ENCODE measurements at regions not wholly inside any gene's neighbourhood (a gene's known extent, or its start where the extent isn't known, plus 50 kb on each side); places are given as distances from the start of the nearest gene placed in this dataset.

- Histone ChIP-seq H3K9ac (ENCODE audit: low read length) (no peak overlapping the region), H3K36me3 (ENCODE audit: control insufficient read depth, insufficient read depth, low read length) (no peaks in the 10 kb centered on the region), H3K9me3 (ENCODE audit: control insufficient read depth, low read length) (no peaks in the 10 kb centered on the region), H3K27me3 (ENCODE audit: control insufficient read depth, insufficient read depth, low read length) (no peaks in the 10 kb centered on the region), H3K4me3 (ENCODE audit: low read length) (no peak overlapping the region), H3K4me1 (ENCODE audit: control insufficient read depth, insufficient read depth, low read length) (no peaks in the 10 kb centered on the region)
Measured at GRCh38 chr16:72487283-72487682, 315.3 kb upstream of the PMFBP1 start.

DNA sequence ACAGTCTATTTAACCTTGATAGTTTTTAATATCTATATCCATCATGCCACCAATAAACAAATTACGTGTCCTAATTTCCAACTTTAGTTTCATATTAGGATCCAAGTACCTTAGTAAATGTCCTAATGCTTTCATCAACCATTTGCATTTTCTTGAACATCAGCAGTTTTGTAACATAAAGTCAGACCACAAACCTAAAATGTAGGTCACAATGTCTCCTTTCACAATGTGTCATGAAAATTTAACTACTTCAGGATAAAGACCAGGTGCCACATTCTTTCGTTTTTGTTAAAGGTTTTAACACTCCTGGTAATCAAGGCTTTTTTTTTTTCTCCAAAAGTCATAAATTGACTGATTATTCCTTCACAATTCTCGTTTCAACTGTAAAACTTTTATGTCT lies 310.7 kb upstream of the PMFBP1 start:
- Histone ChIP-seq H3K27me3 (ENCODE audit: control insufficient read depth, insufficient read depth, low read length) (no peaks in the 10 kb centered on the region), H3K36me3 (ENCODE audit: control insufficient read depth, insufficient read depth, low read length) (no peaks in the 10 kb centered on the region), H3K9me3 (ENCODE audit: control insufficient read depth, low read length) (no peaks in the 10 kb centered on the region), H3K4me1 (ENCODE audit: control insufficient read depth, insufficient read depth, low read length) (no peaks in the 10 kb centered on the region), H3K4me3 (ENCODE audit: low read length) (no peak overlapping the region), H3K9ac (ENCODE audit: low read length) (no peak overlapping the region)

DNA sequence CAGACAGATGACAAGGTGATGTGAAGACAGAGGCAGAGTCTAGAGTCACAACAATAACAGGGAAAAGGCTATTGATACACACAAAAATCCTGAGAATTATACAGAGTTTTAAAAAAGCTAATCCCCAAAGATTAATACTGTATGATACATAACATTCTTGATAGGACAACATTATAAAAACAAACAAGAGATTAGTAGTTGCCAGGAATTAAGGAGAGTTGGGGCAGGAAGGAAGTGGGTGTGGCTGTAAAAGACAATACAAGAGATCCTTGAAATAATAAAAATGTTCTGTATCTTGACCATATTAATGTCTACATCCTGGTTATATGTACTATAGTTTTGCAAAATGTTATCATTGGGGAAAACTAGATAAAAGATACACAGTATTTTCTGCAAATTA lies 309.5 kb upstream of the PMFBP1 start:
- Histone ChIP-seq H3K36me3 (ENCODE audit: control insufficient read depth, insufficient read depth, low read length) (no peaks in the 10 kb centered on the region), H3K27me3 (ENCODE audit: control insufficient read depth, insufficient read depth, low read length) (no peaks in the 10 kb centered on the region), H3K9ac (ENCODE audit: low read length) (no peak overlapping the region), H3K9me3 (ENCODE audit: control insufficient read depth, low read length) (no peaks in the 10 kb centered on the region), H3K4me1 (ENCODE audit: control insufficient read depth, insufficient read depth, low read length) (no peaks in the 10 kb centered on the region), H3K4me3 (ENCODE audit: low read length) (no peak overlapping the region)

- no peaks in the 10 kb centered on the region for H3K4me1 ChIP-seq (ENCODE audit: control insufficient read depth, insufficient read depth, low read length)
Measured at GRCh38 chr16:72480911-72481310, 309.0 kb upstream of the PMFBP1 start.

DNA sequence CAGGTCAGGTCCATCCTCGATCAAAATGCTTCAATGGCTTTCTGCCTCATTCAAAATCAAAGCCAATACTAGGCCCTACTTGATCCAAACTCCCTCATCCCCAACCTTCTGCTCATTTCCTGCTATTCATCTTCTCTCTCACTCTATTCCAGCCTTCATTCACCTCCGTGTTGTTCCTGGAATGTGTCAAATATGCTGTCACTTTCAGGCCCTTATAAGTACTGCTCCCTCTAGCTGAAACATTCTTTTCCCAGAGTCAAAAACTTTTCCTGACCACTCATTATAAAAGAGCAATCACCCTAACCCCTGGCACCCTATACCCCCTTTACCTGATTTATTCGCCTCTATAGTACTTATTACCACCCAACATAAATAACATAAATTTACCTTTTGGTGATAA lies 303.7 kb upstream of the PMFBP1 start:
- no peak overlapping the region for H3K9ac ChIP-seq (ENCODE audit: low read length)

More at GRCh38 chr16:72480911-72481310, 309.0 kb upstream of the PMFBP1 start:
- Histone ChIP-seq H3K27me3 (ENCODE audit: control insufficient read depth, insufficient read depth, low read length) (no peaks in the 10 kb centered on the region), H3K9me3 (ENCODE audit: control insufficient read depth, low read length) (no peaks in the 10 kb centered on the region), H3K36me3 (ENCODE audit: control insufficient read depth, insufficient read depth, low read length) (no peaks in the 10 kb centered on the region), H3K9ac (ENCODE audit: low read length) (no peak overlapping the region), H3K4me3 (ENCODE audit: low read length) (no peak overlapping the region)

GRCh38 chr16:72474501-72475123 lies 302.7 kb upstream of the PMFBP1 start:
- H3K9ac ChIP-seq (ENCODE audit: low read length): no peak overlapping the region
- no peaks in the 10 kb centered on the region for H3K36me3 ChIP-seq (ENCODE audit: control insufficient read depth, insufficient read depth, low read length)
- no peak overlapping the region for H3K4me3 ChIP-seq (ENCODE audit: low read length)
- H3K4me1 ChIP-seq (ENCODE audit: control insufficient read depth, insufficient read depth, low read length): no peaks in the 10 kb centered on the region
- no peaks in the 10 kb centered on the region for H3K9me3 ChIP-seq (ENCODE audit: control insufficient read depth, low read length)
- no peaks in the 10 kb centered on the region for H3K27me3 ChIP-seq (ENCODE audit: control insufficient read depth, insufficient read depth, low read length)

More for the DNA sequence above, 303.7 kb upstream of the PMFBP1 start:
- no peaks in the 10 kb centered on the region for H3K9me3 ChIP-seq (ENCODE audit: control insufficient read depth, low read length)
- no peaks in the 10 kb centered on the region for H3K36me3 ChIP-seq (ENCODE audit: control insufficient read depth, insufficient read depth, low read length)
- H3K4me1 ChIP-seq (ENCODE audit: control insufficient read depth, insufficient read depth, low read length): no peaks in the 10 kb centered on the region
- no peak overlapping the region for H3K4me3 ChIP-seq (ENCODE audit: low read length)
- H3K27me3 ChIP-seq (ENCODE audit: control insufficient read depth, insufficient read depth, low read length): no peaks in the 10 kb centered on the region

DNA sequence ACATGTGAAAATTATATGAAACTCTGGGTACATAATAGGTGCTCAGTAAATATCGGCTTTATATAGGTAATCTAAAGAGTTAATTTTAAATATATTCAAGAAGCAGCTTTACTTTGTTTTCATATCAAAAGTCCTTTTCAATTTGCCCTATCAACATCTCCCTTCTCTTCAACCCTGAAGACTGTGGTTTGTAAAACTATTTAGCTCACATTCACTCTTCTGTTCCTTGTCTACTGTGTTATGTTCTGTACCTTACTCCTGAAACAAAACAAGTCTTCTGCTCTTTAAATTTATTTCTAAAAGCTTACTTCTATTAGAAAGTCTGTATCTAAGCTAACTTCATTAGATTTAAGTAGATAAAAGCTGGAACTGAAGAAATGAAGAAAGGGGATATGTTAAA lies 301.7 kb upstream of the PMFBP1 start:
- H3K9ac ChIP-seq (ENCODE audit: low read length): no peak overlapping the region
- no peaks in the 10 kb centered on the region for H3K36me3 ChIP-seq (ENCODE audit: control insufficient read depth, insufficient read depth, low read length)
- no peaks in the 10 kb centered on the region for H3K9me3 ChIP-seq (ENCODE audit: control insufficient read depth, low read length)
- H3K4me1 ChIP-seq (ENCODE audit: control insufficient read depth, insufficient read depth, low read length): no peaks in the 10 kb centered on the region
- no peak overlapping the region for H3K4me3 ChIP-seq (ENCODE audit: low read length)
- no peaks in the 10 kb centered on the region for H3K27me3 ChIP-seq (ENCODE audit: control insufficient read depth, insufficient read depth, low read length)

DNA sequence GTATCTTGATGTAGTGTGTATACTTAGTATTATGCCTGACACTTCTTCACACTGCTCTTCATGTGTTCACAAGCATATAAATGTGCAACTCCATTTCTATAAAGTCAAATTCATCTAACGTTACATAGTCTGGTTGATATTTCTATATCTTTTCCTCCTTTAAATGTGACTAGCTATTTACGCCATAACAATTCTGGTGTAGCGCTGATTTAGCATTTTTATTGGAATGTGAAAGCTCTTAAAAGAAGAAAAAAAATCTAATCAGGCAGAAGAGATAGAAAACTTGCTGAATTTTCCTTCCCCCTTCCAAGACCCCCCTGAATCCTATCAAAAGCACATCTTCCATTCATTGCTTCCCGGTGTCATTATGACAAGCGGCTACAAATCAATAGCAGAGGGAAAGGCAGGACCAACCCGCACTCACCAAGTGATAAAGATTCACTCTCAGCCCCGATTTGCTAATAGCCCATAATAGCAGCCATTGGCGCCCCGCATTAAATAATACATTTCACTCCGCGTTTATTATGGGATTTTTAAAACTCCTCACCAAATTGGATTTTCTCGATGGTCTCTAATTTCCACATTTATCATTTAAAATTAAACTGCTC lies 299.5 kb upstream of the PMFBP1 start:
- H3K9ac ChIP-seq (ENCODE audit: low read length): no peak overlapping the region
- no peaks in the 10 kb centered on the region for H3K4me1 ChIP-seq (ENCODE audit: control insufficient read depth, insufficient read depth, low read length)
- no peaks in the 10 kb centered on the region for H3K36me3 ChIP-seq (ENCODE audit: control insufficient read depth, insufficient read depth, low read length)
- no peaks in the 10 kb centered on the region for H3K27me3 ChIP-seq (ENCODE audit: control insufficient read depth, insufficient read depth, low read length)
- no peaks in the 10 kb centered on the region for H3K9me3 ChIP-seq (ENCODE audit: control insufficient read depth, low read length)
- no peak overlapping the region for H3K4me3 ChIP-seq (ENCODE audit: low read length)

DNA sequence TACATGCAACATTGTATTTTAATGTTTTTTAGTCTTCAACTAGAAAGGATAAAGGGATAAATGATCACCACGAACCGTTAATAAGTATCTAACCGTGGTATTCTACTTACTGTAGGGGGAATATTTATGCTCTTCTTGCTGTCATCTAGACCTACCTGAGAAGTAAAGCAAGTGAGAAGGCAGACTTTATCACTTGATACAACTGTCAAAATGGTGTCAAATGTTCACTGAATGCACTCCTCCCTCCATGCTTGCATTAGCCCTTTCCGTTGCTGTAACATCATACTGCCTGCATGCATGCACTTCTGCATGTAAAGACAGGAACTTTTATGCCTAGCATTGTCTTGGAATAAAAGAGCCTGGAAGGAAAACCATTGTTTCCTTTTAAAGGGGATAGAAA lies 298.6 kb upstream of the PMFBP1 start:
- H3K27me3 ChIP-seq (ENCODE audit: control insufficient read depth, insufficient read depth, low read length): no peaks in the 10 kb centered on the region
- H3K9ac ChIP-seq (ENCODE audit: low read length): no peak overlapping the region
- no peaks in the 10 kb centered on the region for H3K36me3 ChIP-seq (ENCODE audit: control insufficient read depth, insufficient read depth, low read length)
- no peak overlapping the region for H3K4me3 ChIP-seq (ENCODE audit: low read length)
- no peaks in the 10 kb centered on the region for H3K9me3 ChIP-seq (ENCODE audit: control insufficient read depth, low read length)
- H3K4me1 ChIP-seq (ENCODE audit: control insufficient read depth, insufficient read depth, low read length): no peaks in the 10 kb centered on the region

DNA sequence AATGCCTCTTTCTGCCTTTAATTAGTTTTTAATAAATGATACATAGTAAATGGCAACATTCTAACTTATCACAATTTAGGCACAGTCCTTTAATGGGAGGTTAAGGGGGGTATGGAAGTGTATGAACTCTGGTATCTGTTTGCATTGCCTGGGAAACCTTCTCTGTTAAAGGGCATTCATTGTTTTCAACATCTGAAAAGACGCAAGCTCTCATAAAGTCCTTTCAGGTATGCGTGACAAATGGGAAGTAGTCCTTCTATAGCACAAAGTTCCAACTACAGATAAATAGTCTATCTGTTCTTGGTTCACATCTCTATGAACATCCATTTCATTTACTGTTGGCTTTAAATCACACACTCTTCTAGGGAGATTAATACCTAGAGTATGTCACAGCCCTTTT lies 298.0 kb upstream of the PMFBP1 start:
- Histone ChIP-seq H3K4me1 (ENCODE audit: control insufficient read depth, insufficient read depth, low read length) (no peaks in the 10 kb centered on the region), H3K9ac (ENCODE audit: low read length) (no peak overlapping the region), H3K4me3 (ENCODE audit: low read length) (no peak overlapping the region), H3K36me3 (ENCODE audit: control insufficient read depth, insufficient read depth, low read length) (no peaks in the 10 kb centered on the region), H3K27me3 (ENCODE audit: control insufficient read depth, insufficient read depth, low read length) (no peaks in the 10 kb centered on the region), H3K9me3 (ENCODE audit: control insufficient read depth, low read length) (no peaks in the 10 kb centered on the region)

GRCh38 chr16:72468582-72468981 lies 296.6 kb upstream of the PMFBP1 start:
- Histone ChIP-seq H3K27me3 (ENCODE audit: control insufficient read depth, insufficient read depth, low read length) (no peaks in the 10 kb centered on the region), H3K9ac (ENCODE audit: low read length) (no peak overlapping the region), H3K4me3 (ENCODE audit: low read length) (no peak overlapping the region), H3K36me3 (ENCODE audit: control insufficient read depth, insufficient read depth, low read length) (no peaks in the 10 kb centered on the region), H3K9me3 (ENCODE audit: control insufficient read depth, low read length) (no peaks in the 10 kb centered on the region), H3K4me1 (ENCODE audit: control insufficient read depth, insufficient read depth, low read length) (no peaks in the 10 kb centered on the region)

DNA sequence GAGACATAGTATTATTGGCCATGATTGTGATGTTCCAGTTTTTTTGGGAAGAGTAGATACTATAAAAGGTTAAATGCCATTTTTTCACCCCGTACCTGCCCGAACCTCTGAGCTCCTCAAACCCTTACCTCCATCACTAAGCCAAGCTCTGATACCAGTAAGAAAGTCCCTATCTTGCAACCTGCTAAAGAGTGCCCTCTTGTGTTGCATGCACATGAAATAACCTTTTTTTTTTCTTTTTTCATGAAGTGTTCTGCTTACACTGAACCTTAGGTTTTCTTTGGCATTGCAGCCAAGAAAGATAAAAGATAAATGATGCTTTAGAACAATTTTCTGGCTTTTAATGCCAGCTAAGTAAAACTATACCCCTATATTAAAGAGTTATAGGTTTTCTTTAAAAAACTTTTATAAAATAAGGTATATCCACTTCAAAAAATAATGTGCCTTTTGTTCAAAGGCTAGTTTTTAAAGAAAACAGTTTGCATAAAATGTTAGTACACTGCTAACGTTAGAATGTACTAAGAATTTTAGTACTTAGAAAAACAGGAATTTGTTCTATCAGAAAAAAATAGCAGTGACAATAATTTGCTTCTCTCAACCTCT lies 295.3 kb upstream of the PMFBP1 start:
- Histone ChIP-seq H3K4me1 (ENCODE audit: control insufficient read depth, insufficient read depth, low read length) (no peaks in the 10 kb centered on the region), H3K36me3 (ENCODE audit: control insufficient read depth, insufficient read depth, low read length) (no peaks in the 10 kb centered on the region), H3K9me3 (ENCODE audit: control insufficient read depth, low read length) (no peaks in the 10 kb centered on the region), H3K9ac (ENCODE audit: low read length) (no peak overlapping the region), H3K4me3 (ENCODE audit: low read length) (no peak overlapping the region), H3K27me3 (ENCODE audit: control insufficient read depth, insufficient read depth, low read length) (no peaks in the 10 kb centered on the region)
